ENCODE measurements at regions not wholly inside any gene's neighbourhood (a gene's known extent, or its start where the extent isn't known, plus 50 kb on each side); places are given as distances from the start of the nearest gene placed in this dataset.

GRCh38 chr20:58103961-58104360, 124.5 kb downstream of the ANKRD60 start:
- TF ChIP-seq POU2F2 (IDR thresholded peaks at IDR 0.05; ENCODE audit: low read depth, low read length) = no peak
- no peak for TF ChIP-seq TAF1 (IDR thresholded peaks at IDR 0.05; ENCODE audit: low read depth, low read length)
- no peak for TF ChIP-seq SPI1 (IDR thresholded peaks at IDR 0.05; ENCODE audit: low read depth, low read length)
- TF ChIP-seq PAX5 (IDR thresholded peaks at IDR 0.05; ENCODE audit: insufficient read depth, low read length, severe bottlenecking) = no peak
- TF ChIP-seq POLR2A (IDR thresholded peaks at IDR 0.05; ENCODE audit: low read depth, low read length) = no peak
- no peak for TF ChIP-seq POLR2AphosphoS5 (IDR thresholded peaks at IDR 0.05; ENCODE audit: low read depth, low read length)
- no peak for DNase-seq (ENCODE audit: insufficient read length, low spot score)
- FAIRE-seq = no peak

DNA sequence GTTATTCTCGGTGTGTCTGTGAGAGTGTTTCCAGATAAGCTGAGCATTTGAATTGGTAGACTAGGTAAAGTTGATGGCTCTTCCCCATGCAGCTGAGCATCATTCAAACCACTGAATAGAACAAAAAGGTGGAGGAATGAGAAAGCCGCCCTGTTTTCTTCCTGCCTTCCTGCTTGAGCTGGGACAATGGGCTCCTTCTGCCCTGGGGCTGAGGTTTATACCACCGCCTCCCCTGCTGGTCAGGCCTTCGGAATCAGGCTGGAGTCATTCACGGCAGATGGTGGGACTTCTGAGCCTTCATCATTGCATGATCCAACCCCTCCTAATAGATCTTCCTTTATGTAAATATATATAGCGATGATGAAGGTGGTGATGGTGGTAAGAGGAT, 124.9 kb downstream of the ANKRD60 start:
- TF ChIP-seq SPI1 (IDR thresholded peaks at IDR 0.05; ENCODE audit: low read depth, low read length) (no peak), POLR2A (IDR thresholded peaks at IDR 0.05; ENCODE audit: low read depth, low read length) (no peak), PAX5 (IDR thresholded peaks at IDR 0.05; ENCODE audit: insufficient read depth, low read length, severe bottlenecking) (no peak), POLR2AphosphoS5 (IDR thresholded peaks at IDR 0.05; ENCODE audit: low read depth, low read length) (no peak), POU2F2 (IDR thresholded peaks at IDR 0.05; ENCODE audit: low read depth, low read length) (no peak), TAF1 (IDR thresholded peaks at IDR 0.05; ENCODE audit: low read depth, low read length) (no peak)
- DNase-seq (ENCODE audit: insufficient read length, low spot score) (no peak), FAIRE-seq (no peak)

DNA sequence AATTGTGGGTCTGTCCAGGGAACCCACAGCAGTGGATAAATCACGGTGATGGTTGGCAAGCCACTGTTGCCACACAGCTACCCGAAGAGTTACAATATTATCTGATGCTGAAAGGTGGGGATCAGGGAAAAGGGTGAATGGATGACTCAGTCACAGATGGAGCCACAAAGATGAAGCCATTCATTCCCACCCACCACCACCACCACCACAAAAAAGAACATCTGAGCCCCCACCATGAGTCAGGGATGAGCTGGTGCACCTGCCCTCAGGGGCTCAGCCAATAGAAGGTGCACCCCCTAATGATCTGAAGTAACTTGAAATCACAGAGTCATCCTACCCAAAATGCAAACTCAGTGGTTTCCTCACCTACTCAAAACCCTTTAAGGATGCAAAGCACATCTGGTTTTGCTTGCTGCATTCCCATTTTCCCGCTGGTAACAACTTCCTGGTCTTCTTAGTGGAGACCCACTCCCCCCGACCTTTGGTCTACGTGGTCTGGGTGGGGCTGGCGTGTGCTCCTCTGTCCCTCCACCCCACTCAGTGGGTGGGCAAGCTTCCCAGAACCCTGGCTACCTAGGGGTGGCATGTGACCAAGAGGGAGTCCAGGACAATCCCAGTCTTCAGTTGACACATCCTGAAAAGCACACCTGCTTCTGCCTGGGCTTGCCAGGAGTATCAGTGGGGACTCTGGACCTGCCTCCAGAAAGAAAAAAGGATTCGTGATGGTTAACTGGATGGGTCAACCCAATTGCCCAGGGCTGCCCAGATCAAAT, 125.5 kb downstream of the ANKRD60 start:
- TF ChIP-seq POLR2AphosphoS5 (IDR thresholded peaks at IDR 0.05; ENCODE audit: low read depth, low read length) = no peak
- no peak for TF ChIP-seq POLR2A (IDR thresholded peaks at IDR 0.05; ENCODE audit: low read depth, low read length)
- TF ChIP-seq TAF1 (IDR thresholded peaks at IDR 0.05; ENCODE audit: low read depth, low read length) = no peak
- no peak for TF ChIP-seq SPI1 (IDR thresholded peaks at IDR 0.05; ENCODE audit: low read depth, low read length)
- TF ChIP-seq POU2F2 (IDR thresholded peaks at IDR 0.05; ENCODE audit: low read depth, low read length) = no peak
- no peak for TF ChIP-seq PAX5 (IDR thresholded peaks at IDR 0.05; ENCODE audit: insufficient read depth, low read length, severe bottlenecking)
- FAIRE-seq (no peak), DNase-seq (ENCODE audit: insufficient read length, low spot score) (no peak)

GRCh38 chr20:58102261-58102660, 126.2 kb downstream of the ANKRD60 start:
- TF ChIP-seq SPI1 (IDR thresholded peaks at IDR 0.05; ENCODE audit: low read depth, low read length) (no peak), POLR2AphosphoS5 (IDR thresholded peaks at IDR 0.05; ENCODE audit: low read depth, low read length) (no peak), TAF1 (IDR thresholded peaks at IDR 0.05; ENCODE audit: low read depth, low read length) (no peak), POU2F2 (IDR thresholded peaks at IDR 0.05; ENCODE audit: low read depth, low read length) (no peak)
- no peak for FAIRE-seq
- DNase-seq (ENCODE audit: insufficient read length, low spot score) = no peak

GRCh38 chr20:58100731-58101356, 127.6 kb downstream of the ANKRD60 start:
- TF ChIP-seq POU2F2 (IDR thresholded peaks at IDR 0.05; ENCODE audit: low read depth, low read length) = no peak
- TF ChIP-seq POLR2AphosphoS5 (IDR thresholded peaks at IDR 0.05; ENCODE audit: low read depth, low read length) = no peak
- FAIRE-seq = no peak
- DNase-seq (ENCODE audit: insufficient read length, low spot score) = no peak

- TF ChIP-seq PAX5 (IDR thresholded peaks at IDR 0.05; ENCODE audit: insufficient read depth, low read length, severe bottlenecking) (no peak), POLR2AphosphoS5 (IDR thresholded peaks at IDR 0.05; ENCODE audit: low read depth, low read length) (no peak), POU2F2 (IDR thresholded peaks at IDR 0.05; ENCODE audit: low read depth, low read length) (no peak), POLR2A (IDR thresholded peaks at IDR 0.05; ENCODE audit: low read depth, low read length) (no peak), SPI1 (IDR thresholded peaks at IDR 0.05; ENCODE audit: low read depth, low read length) (no peak), TAF1 (IDR thresholded peaks at IDR 0.05; ENCODE audit: low read depth, low read length) (no peak)
- FAIRE-seq (no peak), DNase-seq (ENCODE audit: insufficient read length, low spot score) (no peak)
Measured at GRCh38 chr20:58099956-58100730, 128.3 kb downstream of the ANKRD60 start.

- no peak for FAIRE-seq
Measured at GRCh38 chr20:58099291-58099935, 129.0 kb downstream of the ANKRD60 start.

DNA sequence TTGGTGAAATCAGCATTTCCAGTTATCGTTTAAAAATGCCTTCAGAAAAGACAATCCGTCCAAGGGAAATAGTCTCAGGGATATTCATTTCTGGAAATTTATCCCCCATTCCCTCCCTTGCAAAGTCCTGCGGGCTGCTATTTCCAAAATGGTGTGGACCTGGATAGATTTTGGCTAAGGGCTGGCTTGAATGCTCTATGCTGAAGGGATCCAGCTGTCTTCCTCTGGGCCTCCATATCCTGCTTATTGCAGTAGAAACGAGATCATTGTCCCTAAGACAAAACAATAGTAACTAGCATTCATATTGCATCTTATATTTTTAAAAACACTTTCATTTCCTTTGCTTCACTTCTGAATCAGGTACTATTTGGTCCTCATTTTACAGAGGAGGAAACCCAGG, 129.9 kb downstream of the ANKRD60 start:
- DNase-seq (ENCODE audit: insufficient read length, low spot score) = no peak
- FAIRE-seq = no peak
- TF ChIP-seq POU2F2 (IDR thresholded peaks at IDR 0.05; ENCODE audit: low read depth, low read length) (no peak), PAX5 (IDR thresholded peaks at IDR 0.05; ENCODE audit: insufficient read depth, low read length, severe bottlenecking) (no peak), POLR2AphosphoS5 (IDR thresholded peaks at IDR 0.05; ENCODE audit: low read depth, low read length) (no peak), TAF1 (IDR thresholded peaks at IDR 0.05; ENCODE audit: low read depth, low read length) (no peak)

More at GRCh38 chr20:58099291-58099935, 129.0 kb downstream of the ANKRD60 start:
- no peak for DNase-seq (ENCODE audit: insufficient read length, low spot score)
- TF ChIP-seq POLR2AphosphoS5 (IDR thresholded peaks at IDR 0.05; ENCODE audit: low read depth, low read length) (no peak), SPI1 (IDR thresholded peaks at IDR 0.05; ENCODE audit: low read depth, low read length) (no peak), TAF1 (IDR thresholded peaks at IDR 0.05; ENCODE audit: low read depth, low read length) (no peak), POLR2A (IDR thresholded peaks at IDR 0.05; ENCODE audit: low read depth, low read length) (no peak), POU2F2 (IDR thresholded peaks at IDR 0.05; ENCODE audit: low read depth, low read length) (no peak), PAX5 (IDR thresholded peaks at IDR 0.05; ENCODE audit: insufficient read depth, low read length, severe bottlenecking) (no peak)

GRCh38 chr20:58097943-58098342, 130.5 kb downstream of the ANKRD60 start:
- no peak for FAIRE-seq
- TF ChIP-seq PAX5 (IDR thresholded peaks at IDR 0.05; ENCODE audit: insufficient read depth, low read length, severe bottlenecking) (no peak), POLR2A (IDR thresholded peaks at IDR 0.05; ENCODE audit: low read depth, low read length) (no peak), POLR2AphosphoS5 (IDR thresholded peaks at IDR 0.05; ENCODE audit: low read depth, low read length) (no peak), SPI1 (IDR thresholded peaks at IDR 0.05; ENCODE audit: low read depth, low read length) (no peak), TAF1 (IDR thresholded peaks at IDR 0.05; ENCODE audit: low read depth, low read length) (no peak), POU2F2 (IDR thresholded peaks at IDR 0.05; ENCODE audit: low read depth, low read length) (no peak)
- DNase-seq (ENCODE audit: insufficient read length, low spot score) = no peak

All from GM12891 (cell line).